GM23338 (cell line): ENCODE measurements at regions not wholly inside any gene's neighbourhood (a gene's known extent, or its start where the extent isn't known, plus 50 kb on each side); places are given as distances from the start of the nearest gene placed in this dataset.

Experiments used
- ATAC-seq: fragments of 200-7000 bp; cut with Tn5 transposase; 3 replicates; pipeline ENCODE4 v1.9.1; 2020
- DNase-seq: peaks from one replicate; pipeline ENCODE4 v3.0.0-alpha.2; 2015; ENCODE audit warnings: low spot score
- H2AFZ ChIP-seq: fragments of 200-600 bp; sonication (generic); 2 replicates; pipeline ENCODE4 v1.8.0; 2016; ENCODE audit warnings: antibody characterized with exemption, mild to moderate bottlenecking, moderate library complexity
- H3F3A ChIP-seq: fragments of 200-600 bp; sonication (generic); replicated peaks from 2 replicates; pipeline ENCODE4 v1.8.0; 2017; ENCODE audit warnings: antibody characterized with exemption, mixed run types, low read depth
- H3K27ac ChIP-seq: fragments of 200-600 bp; sonication (generic); 2 replicates; pipeline ENCODE4 v1.6.1; 2016; ENCODE audit warnings: low read depth
- H3K27me3 ChIP-seq: fragments of 200-600 bp; sonication (generic); 2 replicates; pipeline ENCODE4 v1.8.0; 2016; ENCODE audit warnings: mild to moderate bottlenecking, mixed run types, moderate library complexity; ENCODE audit not compliant: insufficient read depth
- H3K36me3 ChIP-seq: fragments of 200-600 bp; sonication (generic); 2 replicates; pipeline ENCODE4 v1.8.0; 2016; ENCODE audit warnings: mild to moderate bottlenecking; ENCODE audit not compliant: insufficient read depth
- H3K4me1 ChIP-seq: fragments of 200-600 bp; sonication (generic); 2 replicates; pipeline ENCODE4 v1.8.0; 2016; ENCODE audit warnings: mild to moderate bottlenecking, moderate library complexity; ENCODE audit not compliant: insufficient read depth
- H3K4me2 ChIP-seq: fragments of 200-600 bp; sonication (generic); 2 replicates; pipeline ENCODE4 v1.7.1; 2017; ENCODE audit warnings: mixed run types
- H3K4me3 ChIP-seq: fragments of 200-600 bp; sonication (generic); 2 replicates; pipeline ENCODE4 v1.6.1; 2016; ENCODE audit warnings: mixed run types
- H3K79me2 ChIP-seq: fragments of 200-600 bp; sonication (generic); replicated peaks from 2 replicates; pipeline ENCODE4 v1.8.0; 2017; ENCODE audit warnings: mild to moderate bottlenecking; ENCODE audit not compliant: insufficient read depth
- H3K9me2 ChIP-seq: fragments of 200-600 bp; sonication (generic); 2 replicates; pipeline ENCODE4 v1.8.0; 2017; ENCODE audit not compliant: insufficient read depth
- H4K20me1 ChIP-seq: fragments of 200-600 bp; sonication (generic); replicated peaks from 2 replicates; pipeline ENCODE4 v1.8.0; 2017; ENCODE audit warnings: mild to moderate bottlenecking; ENCODE audit not compliant: insufficient read depth
- H3K27ac Mint-ChIP-seq: 2 replicates; pipeline ENCODE4 v1.8.0; 2020; ENCODE audit warnings: inconsistent platforms, mild to moderate bottlenecking, moderate library complexity, mixed read lengths
- H3K27me3 Mint-ChIP-seq: 3 replicates; pipeline ENCODE4 v1.8.0; 2022; ENCODE audit warnings: low read depth, mild to moderate bottlenecking, moderate library complexity, mixed read lengths, inconsistent platforms; ENCODE audit not compliant: insufficient read depth, poor library complexity
- H3K36me3 Mint-ChIP-seq: 3 replicates; pipeline ENCODE4 v1.8.0; 2021; ENCODE audit warnings: low read depth, mild to moderate bottlenecking, inconsistent platforms, moderate library complexity, mixed read lengths
- H3K4me1 Mint-ChIP-seq: 3 replicates; pipeline ENCODE4 v1.8.0; 2020; ENCODE audit warnings: mild to moderate bottlenecking, inconsistent platforms, mixed read lengths
- H3K4me3 Mint-ChIP-seq: 3 replicates; pipeline ENCODE4 v1.8.0; 2021; ENCODE audit warnings: moderate library complexity, mild to moderate bottlenecking, inconsistent platforms, mixed read lengths
- H3K9me3 Mint-ChIP-seq: 3 replicates; pipeline ENCODE4 v1.8.0; 2020; ENCODE audit warnings: moderate library complexity, mild to moderate bottlenecking, inconsistent platforms, mixed read lengths
- CREB1 ChIP-seq: fragments of 250-450 bp; sonication (Bioruptor Pico); IDR thresholded peaks from 2 replicates; pipeline ENCODE4 v1.5.0; 2020; ENCODE audit warnings: low read depth, mild to moderate bottlenecking, moderate library complexity
- EZH2 ChIP-seq: fragments of 200-600 bp; sonication (generic); IDR thresholded peaks from one replicate; pipeline ENCODE4 v1.8.0; 2017; ENCODE audit warnings: antibody characterized with exemption, mild to moderate bottlenecking, low read depth; ENCODE audit not compliant: unreplicated experiment
- EZH2phosphoT487 ChIP-seq: fragments of 200-600 bp; sonication (generic); IDR thresholded peaks from one replicate; pipeline ENCODE4 v1.8.1; 2018; ENCODE audit warnings: antibody characterized with exemption; ENCODE audit not compliant: unreplicated experiment
- JUNB ChIP-seq: IDR thresholded peaks from one replicate; pipeline ENCODE4 v1.6.1; 2016; ENCODE audit warnings: antibody characterized with exemption; ENCODE audit not compliant: unreplicated experiment
- NANOG ChIP-seq: IDR thresholded peaks from 2 replicates; pipeline ENCODE4 v1.6.1; 2016; ENCODE audit warnings: antibody characterized with exemption, borderline replicate concordance
- POLR2AphosphoS5 ChIP-seq: IDR thresholded peaks from 2 replicates; pipeline ENCODE4 v1.6.1; 2016; ENCODE audit warnings: antibody characterized with exemption, low read depth
- STAT1 ChIP-seq: IDR thresholded peaks from one replicate; pipeline ENCODE4 v1.6.1; 2016; ENCODE audit warnings: antibody characterized with exemption; ENCODE audit not compliant: unreplicated experiment
- ZNF114 ChIP-seq: fragments of 250-450 bp; sonication (Bioruptor Pico); IDR thresholded peaks from 2 replicates; pipeline ENCODE4 v1.5.0; 2020; ENCODE audit warnings: mild to moderate bottlenecking, moderate library complexity
- ZNF331 ChIP-seq: fragments of 250-450 bp; sonication (Bioruptor Pico); IDR thresholded peaks from 2 replicates; pipeline ENCODE4 v1.5.0; 2020; ENCODE audit warnings: low read depth, mild to moderate bottlenecking, moderate library complexity
- TF ChIP-seq, protein P1 (sequence below), 2 experiments: fragments of 200-600 bp in 1 of 2; sonication (generic) in 1 of 2; conservative IDR thresholded peaks; 2 replicates each; pipeline versions ENCODE4 v1.5.1 to v1.6.1; 2016 to 2017; ENCODE audit warnings: antibody characterized with exemption in 2 of 2, low read depth in 2 of 2, mild to moderate bottlenecking in 2 of 2, moderate library complexity in 1 of 2
- TF ChIP-seq, protein P2 (sequence below): IDR thresholded peaks from 2 replicates; pipeline ENCODE4 v1.6.1; 2016; ENCODE audit warnings: antibody characterized with exemption
- TF ChIP-seq, protein P3 (sequence below): IDR thresholded peaks from one replicate; pipeline ENCODE4 v1.6.1; 2018; ENCODE audit warnings: antibody characterized with exemption; ENCODE audit not compliant: unreplicated experiment
- TF ChIP-seq, protein P4 (sequence below): fragments of 250-450 bp; sonication (Bioruptor Pico); IDR thresholded peaks from 2 replicates; pipeline ENCODE4 v1.5.0; 2020; ENCODE audit warnings: mild to moderate bottlenecking, moderate library complexity

DNA sequence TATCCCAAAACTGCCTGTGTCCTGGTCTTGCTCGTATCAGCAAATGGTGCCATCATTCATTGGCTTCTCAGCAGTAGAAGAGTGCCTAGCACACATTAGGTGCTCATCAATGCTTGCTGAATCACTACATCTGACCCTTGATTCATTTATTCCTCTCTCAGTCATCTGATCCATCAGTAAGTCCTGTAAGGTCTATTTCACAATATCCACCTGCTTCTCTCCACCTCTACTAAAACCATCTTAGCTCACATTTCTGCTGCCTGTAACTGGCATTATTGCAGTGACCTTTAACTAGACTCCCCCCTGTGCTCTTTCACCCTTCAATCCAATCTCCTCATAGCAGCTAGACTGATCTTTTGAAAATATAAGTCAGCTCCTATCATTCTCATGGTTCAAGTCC, 387.6 kb upstream of the SPRED2 start:
- peaks cover 9% of the 10 kb centered on the region for H3K9me2 ChIP-seq
- H3K36me3 ChIP-seq = no peaks in the 10 kb centered on the region
- H3K79me2 ChIP-seq = no peaks in the 10 kb centered on the region
- TF ChIP-seq, protein P1, sequence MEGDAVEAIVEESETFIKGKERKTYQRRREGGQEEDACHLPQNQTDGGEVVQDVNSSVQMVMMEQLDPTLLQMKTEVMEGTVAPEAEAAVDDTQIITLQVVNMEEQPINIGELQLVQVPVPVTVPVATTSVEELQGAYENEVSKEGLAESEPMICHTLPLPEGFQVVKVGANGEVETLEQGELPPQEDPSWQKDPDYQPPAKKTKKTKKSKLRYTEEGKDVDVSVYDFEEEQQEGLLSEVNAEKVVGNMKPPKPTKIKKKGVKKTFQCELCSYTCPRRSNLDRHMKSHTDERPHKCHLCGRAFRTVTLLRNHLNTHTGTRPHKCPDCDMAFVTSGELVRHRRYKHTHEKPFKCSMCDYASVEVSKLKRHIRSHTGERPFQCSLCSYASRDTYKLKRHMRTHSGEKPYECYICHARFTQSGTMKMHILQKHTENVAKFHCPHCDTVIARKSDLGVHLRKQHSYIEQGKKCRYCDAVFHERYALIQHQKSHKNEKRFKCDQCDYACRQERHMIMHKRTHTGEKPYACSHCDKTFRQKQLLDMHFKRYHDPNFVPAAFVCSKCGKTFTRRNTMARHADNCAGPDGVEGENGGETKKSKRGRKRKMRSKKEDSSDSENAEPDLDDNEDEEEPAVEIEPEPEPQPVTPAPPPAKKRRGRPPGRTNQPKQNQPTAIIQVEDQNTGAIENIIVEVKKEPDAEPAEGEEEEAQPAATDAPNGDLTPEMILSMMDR (conservative IDR thresholded peaks at IDR 0.05; ENCODE audit: low read depth in 2 of 2) = no peak
- TF ChIP-seq, protein P2, sequence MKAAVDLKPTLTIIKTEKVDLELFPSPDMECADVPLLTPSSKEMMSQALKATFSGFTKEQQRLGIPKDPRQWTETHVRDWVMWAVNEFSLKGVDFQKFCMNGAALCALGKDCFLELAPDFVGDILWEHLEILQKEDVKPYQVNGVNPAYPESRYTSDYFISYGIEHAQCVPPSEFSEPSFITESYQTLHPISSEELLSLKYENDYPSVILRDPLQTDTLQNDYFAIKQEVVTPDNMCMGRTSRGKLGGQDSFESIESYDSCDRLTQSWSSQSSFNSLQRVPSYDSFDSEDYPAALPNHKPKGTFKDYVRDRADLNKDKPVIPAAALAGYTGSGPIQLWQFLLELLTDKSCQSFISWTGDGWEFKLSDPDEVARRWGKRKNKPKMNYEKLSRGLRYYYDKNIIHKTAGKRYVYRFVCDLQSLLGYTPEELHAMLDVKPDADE = no peak
- no peak for TF ChIP-seq ZNF114 (CRISPR knock-in tag)
- TF ChIP-seq STAT1 = no peak
- no peak for TF ChIP-seq POLR2AphosphoS5
- TF ChIP-seq, protein P3, sequence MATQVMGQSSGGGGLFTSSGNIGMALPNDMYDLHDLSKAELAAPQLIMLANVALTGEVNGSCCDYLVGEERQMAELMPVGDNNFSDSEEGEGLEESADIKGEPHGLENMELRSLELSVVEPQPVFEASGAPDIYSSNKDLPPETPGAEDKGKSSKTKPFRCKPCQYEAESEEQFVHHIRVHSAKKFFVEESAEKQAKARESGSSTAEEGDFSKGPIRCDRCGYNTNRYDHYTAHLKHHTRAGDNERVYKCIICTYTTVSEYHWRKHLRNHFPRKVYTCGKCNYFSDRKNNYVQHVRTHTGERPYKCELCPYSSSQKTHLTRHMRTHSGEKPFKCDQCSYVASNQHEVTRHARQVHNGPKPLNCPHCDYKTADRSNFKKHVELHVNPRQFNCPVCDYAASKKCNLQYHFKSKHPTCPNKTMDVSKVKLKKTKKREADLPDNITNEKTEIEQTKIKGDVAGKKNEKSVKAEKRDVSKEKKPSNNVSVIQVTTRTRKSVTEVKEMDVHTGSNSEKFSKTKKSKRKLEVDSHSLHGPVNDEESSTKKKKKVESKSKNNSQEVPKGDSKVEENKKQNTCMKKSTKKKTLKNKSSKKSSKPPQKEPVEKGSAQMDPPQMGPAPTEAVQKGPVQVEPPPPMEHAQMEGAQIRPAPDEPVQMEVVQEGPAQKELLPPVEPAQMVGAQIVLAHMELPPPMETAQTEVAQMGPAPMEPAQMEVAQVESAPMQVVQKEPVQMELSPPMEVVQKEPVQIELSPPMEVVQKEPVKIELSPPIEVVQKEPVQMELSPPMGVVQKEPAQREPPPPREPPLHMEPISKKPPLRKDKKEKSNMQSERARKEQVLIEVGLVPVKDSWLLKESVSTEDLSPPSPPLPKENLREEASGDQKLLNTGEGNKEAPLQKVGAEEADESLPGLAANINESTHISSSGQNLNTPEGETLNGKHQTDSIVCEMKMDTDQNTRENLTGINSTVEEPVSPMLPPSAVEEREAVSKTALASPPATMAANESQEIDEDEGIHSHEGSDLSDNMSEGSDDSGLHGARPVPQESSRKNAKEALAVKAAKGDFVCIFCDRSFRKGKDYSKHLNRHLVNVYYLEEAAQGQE = no peak
- TF ChIP-seq, protein P4, sequence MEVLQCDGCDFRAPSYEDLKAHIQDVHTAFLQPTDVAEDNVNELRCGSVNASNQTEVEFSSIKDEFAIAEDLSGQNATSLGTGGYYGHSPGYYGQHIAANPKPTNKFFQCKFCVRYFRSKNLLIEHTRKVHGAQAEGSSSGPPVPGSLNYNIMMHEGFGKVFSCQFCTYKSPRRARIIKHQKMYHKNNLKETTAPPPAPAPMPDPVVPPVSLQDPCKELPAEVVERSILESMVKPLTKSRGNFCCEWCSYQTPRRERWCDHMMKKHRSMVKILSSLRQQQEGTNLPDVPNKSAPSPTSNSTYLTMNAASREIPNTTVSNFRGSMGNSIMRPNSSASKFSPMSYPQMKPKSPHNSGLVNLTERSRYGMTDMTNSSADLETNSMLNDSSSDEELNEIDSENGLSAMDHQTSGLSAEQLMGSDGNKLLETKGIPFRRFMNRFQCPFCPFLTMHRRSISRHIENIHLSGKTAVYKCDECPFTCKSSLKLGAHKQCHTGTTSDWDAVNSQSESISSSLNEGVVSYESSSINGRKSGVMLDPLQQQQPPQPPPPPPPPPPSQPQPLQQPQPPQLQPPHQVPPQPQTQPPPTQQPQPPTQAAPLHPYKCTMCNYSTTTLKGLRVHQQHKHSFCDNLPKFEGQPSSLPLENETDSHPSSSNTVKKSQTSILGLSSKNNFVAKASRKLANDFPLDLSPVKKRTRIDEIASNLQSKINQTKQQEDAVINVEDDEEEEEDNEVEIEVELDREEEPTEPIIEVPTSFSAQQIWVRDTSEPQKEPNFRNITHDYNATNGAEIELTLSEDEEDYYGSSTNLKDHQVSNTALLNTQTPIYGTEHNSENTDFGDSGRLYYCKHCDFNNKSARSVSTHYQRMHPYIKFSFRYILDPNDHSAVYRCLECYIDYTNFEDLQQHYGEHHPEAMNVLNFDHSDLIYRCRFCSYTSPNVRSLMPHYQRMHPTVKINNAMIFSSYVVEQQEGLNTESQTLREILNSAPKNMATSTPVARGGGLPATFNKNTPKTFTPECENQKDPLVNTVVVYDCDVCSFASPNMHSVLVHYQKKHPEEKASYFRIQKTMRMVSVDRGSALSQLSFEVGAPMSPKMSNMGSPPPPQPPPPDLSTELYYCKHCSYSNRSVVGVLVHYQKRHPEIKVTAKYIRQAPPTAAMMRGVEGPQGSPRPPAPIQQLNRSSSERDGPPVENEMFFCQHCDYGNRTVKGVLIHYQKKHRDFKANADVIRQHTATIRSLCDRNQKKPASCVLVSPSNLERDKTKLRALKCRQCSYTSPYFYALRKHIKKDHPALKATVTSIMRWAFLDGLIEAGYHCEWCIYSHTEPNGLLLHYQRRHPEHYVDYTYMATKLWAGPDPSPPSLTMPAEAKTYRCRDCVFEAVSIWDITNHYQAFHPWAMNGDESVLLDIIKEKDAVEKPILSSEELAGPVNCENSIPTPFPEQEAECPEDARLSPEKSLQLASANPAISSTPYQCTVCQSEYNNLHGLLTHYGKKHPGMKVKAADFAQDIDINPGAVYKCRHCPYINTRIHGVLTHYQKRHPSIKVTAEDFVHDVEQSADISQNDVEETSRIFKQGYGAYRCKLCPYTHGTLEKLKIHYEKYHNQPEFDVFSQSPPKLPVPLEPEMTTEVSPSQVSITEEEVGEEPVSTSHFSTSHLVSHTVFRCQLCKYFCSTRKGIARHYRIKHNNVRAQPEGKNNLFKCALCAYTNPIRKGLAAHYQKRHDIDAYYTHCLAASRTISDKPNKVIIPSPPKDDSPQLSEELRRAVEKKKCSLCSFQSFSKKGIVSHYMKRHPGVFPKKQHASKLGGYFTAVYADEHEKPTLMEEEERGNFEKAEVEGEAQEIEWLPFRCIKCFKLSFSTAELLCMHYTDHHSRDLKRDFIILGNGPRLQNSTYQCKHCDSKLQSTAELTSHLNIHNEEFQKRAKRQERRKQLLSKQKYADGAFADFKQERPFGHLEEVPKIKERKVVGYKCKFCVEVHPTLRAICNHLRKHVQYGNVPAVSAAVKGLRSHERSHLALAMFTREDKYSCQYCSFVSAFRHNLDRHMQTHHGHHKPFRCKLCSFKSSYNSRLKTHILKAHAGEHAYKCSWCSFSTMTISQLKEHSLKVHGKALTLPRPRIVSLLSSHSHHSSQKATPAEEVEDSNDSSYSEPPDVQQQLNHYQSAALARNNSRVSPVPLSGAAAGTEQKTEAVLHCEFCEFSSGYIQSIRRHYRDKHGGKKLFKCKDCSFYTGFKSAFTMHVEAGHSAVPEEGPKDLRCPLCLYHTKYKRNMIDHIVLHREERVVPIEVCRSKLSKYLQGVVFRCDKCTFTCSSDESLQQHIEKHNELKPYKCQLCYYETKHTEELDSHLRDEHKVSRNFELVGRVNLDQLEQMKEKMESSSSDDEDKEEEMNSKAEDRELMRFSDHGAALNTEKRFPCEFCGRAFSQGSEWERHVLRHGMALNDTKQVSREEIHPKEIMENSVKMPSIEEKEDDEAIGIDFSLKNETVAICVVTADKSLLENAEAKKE (CRISPR knock-in tag) = no peak
- no peak for TF ChIP-seq JUNB
- TF ChIP-seq EZH2phosphoT487 = no peak
- TF ChIP-seq EZH2 = no peak
- no peak for TF ChIP-seq NANOG
- no peak for TF ChIP-seq ZNF331 (CRISPR knock-in tag)
- no peak for TF ChIP-seq CREB1 (CRISPR knock-in tag)
- DNase-seq = no peak
- Mint-ChIP-seq H3K4me1 (peaks cover 5% of the 10 kb centered on the region; the same call in 1 of the 3 replicates), H3K27ac (no peak overlapping the region), H3K9me3 (peaks cover 3% of the 10 kb centered on the region), H3K4me3 (no peak overlapping the region), H3K36me3 (no peaks in the 10 kb centered on the region), H3K27me3 (no peaks in the 10 kb centered on the region)
- H3K4me1 ChIP-seq = no peaks in the 10 kb centered on the region
- no peaks in the 10 kb centered on the region for H3F3A ChIP-seq
- H4K20me1 ChIP-seq = no peaks in the 10 kb centered on the region
- no peak for ATAC-seq
- H3K4me2 ChIP-seq = no peak overlapping the region
- no peak overlapping the region for H2AFZ ChIP-seq
- no peak overlapping the region for H3K27ac ChIP-seq
- no peaks in the 10 kb centered on the region for H3K27me3 ChIP-seq
- no peak overlapping the region for H3K4me3 ChIP-seq
